SKM-1 treated with dmso at 0.1 percent for 144 hours (cell line): ENCODE measurements at regions not wholly inside any gene's neighbourhood (a gene's known extent, or its start where the extent isn't known, plus 50 kb on each side); places are given as distances from the start of the nearest gene placed in this dataset.
"Not testable (repeated sequence)": the region's sequence is repeated elsewhere in the genome, so short reads cannot be mapped to it uniquely, and the experiment has no call there.

ENCODE experiments used
- DNase-seq: peaks from one replicate; lab custom pipeline; 2025; ENCODE audit not compliant: unreplicated experiment; lab: John Stamatoyannopoulos, UW

DNA sequence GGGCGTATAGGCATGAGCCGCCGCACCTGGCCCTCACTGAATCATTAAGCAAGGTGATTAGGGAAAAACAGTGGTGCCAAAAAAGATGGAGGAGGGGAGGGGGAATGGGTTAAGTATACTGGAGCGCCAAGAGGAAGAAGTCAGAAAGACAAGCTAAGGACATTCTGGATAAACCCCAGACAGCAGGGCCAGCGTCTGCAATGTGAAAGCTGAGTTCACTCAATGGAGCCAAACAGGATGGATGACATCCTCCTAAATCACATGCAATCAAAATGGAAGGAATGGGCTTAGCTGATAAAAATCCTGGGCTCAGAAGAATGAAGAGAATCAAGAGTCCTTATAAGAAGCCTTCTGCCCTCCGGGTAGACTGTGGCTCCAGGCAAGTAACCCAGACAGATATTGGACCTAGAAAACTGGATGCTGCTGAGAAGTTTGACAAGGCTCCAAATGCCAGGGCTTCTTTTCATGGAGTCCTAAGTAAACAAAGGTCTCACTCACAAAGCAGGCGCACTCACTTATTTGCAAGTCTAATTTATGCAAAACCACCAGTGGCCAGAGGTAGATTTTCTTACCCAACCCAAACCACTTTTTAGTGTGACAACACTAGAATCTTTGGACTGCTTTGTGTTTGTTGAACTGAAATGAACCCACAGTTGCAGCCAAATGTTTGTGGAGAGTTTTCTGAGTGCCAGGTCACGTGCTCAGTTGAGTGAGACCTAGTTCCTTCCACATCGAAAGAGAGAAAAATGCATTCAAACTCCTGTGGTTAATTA is 519.1 kb upstream of the AUTS2 start:
- DNase-seq, result no peak

DNA sequence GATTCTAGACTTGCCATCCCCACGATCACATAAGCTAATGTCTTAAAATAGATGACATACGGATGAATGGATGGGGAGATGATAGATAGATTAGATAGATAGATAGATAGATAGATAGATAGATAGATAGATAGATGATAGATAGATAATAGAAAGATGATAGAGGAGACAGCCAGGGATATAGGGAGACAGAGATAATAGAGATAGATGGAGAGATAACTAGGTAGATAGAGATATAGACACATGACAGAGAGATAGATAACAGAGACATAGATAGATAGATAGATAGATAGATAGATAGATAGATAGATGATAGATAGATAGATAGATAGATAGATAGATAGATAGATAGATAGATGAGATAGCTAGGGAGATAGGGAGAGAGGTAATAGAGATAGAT is 511.0 kb upstream of the AUTS2 start:
- DNase-seq, result not testable (repeated sequence)

DNA sequence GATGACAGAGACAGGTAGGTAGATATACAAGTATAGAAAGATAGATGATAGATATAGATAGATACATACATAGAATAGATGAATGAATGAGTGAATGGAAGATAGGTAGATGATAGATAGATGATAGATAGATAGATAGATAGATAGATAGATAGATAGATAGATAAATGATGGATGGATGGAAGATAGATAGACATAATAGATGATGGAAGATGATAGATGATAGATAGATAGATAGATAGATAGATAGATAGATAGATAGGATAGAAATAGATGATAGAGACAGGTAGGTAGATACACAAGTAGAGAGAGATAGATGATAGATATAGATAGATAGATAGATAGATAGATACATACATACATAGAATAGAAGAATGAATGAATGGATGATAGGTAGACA is 510.1 kb upstream of the AUTS2 start:
- no peak for DNase-seq

DNA sequence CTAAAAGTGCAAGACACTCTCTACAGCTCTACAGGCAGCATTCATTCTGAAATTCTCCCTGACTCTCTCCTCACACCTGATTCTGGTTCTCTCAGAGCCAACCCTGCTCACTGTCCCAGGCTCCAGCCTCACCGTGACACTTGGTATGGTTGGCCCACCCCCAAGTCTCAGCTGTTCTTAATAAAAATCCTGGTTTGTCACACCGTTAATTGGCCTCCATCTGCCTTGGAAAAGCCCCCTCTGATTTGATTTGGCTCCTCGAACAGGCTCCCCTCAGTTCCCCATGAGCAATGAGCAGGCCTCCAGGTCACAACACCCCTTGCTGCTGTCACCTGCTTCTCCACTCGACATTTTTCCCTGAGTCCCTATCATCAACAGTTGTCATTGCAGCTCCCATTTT is 507.3 kb upstream of the AUTS2 start:
- DNase-seq, result no peak

DNA sequence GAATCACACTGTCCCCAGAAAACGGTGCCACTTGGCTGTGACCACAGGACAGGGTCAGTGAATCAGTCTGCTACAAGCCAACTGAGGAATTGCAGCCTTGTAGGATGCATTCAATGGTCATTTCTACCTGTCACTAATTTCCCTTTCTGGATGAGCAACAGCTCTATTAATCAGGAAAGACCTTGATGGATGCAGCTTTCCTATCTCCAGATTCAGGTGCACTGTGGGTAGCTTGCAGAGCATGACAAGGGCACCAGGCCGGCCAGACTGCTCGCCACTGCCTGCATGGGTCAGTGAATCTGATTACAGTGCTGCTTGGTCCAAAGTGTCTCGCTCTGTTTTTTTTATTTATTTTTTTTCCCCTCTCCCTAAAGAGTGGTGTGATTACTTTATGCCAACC is 506.8 kb upstream of the AUTS2 start:
- DNase-seq, result no peak

DNA sequence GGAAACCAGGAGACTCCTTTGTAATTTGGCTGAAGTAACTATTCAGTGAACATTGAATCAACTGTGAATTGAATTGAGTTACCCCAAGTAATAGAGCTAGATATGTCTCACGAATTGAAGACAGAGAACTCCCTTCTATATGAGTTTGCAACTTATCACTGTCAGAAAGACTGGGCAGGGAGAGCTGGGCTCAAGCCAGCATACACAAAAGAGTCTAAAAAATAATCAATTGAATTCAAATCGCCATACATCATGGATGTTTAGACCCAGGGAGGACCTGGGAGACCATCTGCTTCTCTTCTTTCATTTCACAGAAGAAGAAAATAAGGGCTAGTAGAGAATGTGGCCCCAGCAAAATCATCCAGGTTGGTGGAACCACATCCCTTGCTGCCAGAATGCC is 503.1 kb upstream of the AUTS2 start:
- no peak for DNase-seq

DNA sequence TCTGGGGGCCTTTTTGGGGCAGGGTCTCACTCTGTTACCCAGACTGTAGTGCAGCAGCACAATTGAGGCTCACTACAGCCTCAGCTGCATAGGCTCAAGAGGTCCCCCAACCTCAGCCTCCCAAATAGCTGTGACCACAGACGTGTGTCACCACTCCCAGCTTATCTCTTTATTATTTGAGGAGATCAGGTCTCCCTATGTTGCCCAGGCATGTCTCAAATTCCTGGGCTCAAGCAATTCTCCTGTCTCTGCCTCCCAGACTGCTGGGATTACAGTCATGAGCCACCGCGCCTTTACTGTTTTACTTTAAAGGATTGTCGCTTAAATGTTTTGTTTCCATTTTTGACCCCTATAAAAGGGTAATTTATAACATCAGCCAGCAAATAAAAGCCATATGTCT is 502.6 kb upstream of the AUTS2 start:
- no peak for DNase-seq

DNA sequence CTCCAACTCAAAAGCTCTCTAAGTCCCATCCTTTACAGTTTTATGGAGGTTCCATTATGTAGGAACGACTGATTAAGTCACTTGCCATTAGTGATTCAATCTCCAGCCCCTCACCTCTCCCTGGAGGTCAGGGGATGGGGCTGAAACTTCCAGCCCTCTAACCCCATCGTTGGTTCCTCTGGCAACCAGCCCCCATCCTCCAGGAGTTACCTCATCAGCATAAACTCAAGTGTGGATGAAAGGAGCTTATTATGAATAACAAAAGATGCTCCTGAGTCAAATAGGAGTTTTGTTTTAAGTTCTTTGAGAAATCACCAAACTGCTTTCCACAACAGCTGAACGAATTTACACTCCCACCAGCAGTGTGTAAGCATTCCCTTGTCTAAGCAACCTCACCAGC is 494.3 kb upstream of the AUTS2 start:
- DNase-seq, result no peak

DNA sequence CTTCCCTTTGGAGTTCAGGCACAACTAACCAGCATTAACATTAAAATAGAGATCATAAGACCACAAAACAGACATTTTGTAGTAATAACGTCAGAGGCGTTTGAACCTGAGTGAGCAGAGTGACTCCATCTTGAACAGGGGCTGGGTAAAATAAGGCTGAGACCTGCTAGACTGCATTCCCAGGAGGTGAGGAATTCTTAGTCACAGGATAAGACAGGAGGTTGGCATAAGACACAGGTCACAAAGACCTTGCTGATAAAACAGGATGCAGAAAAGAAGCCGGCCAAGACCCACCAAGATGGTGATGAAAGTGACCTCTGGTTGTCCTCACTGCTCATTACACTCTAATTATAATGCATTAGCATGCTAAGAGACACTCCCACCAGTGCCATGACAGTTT is 493.2 kb upstream of the AUTS2 start:
- DNase-seq, result no peak

DNA sequence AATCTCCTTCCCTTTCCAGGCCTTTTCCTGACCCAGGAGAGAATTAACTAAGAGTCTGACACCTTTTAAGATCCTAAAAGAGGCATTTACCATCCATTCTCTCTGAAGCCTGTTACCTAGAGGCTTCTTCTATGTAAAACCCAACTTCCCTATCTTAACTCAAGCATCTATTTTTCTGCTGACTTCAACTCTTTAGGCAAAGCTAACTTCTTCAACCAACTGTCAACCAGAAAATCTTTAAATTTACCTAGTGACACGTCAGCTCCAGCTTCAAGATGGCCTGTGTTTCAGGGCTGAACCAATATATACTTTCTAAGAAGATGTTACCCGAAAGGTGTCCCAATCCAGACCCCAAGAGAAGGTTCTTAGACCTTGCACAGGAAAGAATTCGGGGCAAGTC is 492.3 kb upstream of the AUTS2 start:
- DNase-seq, result no peak

DNA sequence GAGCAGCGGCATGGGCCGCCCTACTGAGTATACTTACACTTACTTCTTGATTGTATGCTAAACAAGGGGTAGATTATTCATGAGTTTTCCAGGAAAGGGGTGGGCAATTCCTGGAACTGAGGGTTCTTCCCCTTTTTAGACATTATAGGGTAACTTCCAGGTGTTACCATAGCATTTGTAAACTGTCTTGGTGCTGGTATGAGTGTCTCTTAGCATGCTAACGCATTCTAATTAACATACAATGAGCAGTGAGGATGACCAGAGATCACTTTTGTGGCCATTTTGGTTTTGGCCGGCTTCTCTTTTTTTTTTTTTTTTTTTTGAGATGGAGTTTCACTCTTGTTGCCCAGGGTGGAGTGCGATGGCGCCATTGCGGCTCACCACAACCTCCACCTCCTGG is 491.8 kb upstream of the AUTS2 start:
- DNase-seq, result not testable (repeated sequence)

DNA sequence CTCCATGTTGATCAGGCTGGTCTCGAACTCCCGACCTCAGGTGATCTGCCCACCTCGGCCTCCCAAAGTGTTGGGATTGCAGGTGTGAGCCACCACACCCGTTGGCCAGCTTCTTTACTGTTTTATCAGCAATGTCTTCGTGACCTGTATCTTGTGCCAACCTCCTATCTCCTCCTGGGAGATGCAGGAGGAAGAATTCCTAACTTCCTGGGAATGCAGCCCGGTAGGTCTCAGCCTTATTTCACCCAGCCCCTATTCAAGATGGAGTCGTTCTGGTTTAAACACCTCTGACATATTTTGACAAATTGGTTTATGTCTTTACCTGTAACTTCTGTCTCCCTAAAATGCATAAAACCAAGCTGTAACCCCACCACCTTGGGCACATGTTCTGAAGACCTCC is 491.3 kb upstream of the AUTS2 start:
- not testable (repeated sequence) for DNase-seq

DNA sequence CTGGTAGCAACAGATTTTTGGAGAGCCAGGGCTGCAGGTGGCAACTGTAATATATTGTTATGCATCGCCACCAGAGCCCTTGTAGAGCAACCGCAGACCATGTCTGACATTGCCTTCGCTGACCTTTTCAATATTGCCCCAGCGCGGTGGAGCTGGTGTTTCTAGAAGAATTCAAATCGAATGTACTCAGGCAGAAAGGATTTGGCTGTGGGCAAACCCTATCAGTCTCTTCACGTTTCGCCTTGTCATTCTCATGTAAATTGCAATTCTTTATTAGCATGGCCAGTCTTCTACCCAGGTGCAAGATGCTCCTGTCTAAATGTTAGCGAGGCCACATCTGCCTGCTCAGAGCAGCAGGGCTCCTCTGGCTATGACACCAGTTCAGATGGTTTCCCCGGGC is 490.2 kb upstream of the AUTS2 start:
- DNase-seq, result no peak

DNA sequence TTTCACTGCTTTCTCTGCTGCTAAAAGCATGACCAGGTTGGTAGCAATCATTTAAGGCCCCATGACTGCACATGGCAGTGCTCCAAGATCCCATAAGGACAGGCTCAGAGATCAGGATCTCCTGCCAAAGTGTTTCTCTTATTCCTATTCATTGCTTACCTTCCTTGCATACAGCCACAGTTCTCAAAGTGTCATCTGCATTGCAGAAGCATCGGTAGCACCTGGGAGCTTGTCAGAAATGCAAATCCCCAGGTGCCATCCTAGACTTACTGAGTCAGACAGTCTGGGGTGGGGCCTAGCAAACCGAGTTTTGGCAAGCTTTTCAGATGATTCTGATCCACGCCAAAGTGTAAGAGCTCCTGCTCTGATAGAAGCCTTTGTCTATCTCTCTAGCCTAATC is 489.0 kb upstream of the AUTS2 start:
- no peak for DNase-seq

DNA sequence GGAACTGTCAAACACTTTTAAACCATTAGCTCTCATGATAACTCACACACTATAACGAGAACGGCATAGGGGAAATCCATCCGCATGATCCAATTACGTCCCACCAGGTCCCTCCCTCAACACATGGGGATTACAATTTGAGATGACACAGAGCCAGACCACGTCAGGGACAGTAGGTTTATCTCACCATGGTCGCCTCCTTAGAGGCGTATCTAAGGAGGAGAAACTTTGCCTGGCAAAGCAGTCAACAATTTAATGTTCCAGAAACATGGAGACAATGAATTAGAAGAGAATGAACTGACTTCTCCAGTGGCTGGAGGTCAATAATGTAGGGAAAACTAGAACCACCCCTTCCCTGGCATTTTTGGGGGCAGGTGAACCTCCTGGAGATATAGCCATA is 488.4 kb upstream of the AUTS2 start:
- DNase-seq, result no peak

DNA sequence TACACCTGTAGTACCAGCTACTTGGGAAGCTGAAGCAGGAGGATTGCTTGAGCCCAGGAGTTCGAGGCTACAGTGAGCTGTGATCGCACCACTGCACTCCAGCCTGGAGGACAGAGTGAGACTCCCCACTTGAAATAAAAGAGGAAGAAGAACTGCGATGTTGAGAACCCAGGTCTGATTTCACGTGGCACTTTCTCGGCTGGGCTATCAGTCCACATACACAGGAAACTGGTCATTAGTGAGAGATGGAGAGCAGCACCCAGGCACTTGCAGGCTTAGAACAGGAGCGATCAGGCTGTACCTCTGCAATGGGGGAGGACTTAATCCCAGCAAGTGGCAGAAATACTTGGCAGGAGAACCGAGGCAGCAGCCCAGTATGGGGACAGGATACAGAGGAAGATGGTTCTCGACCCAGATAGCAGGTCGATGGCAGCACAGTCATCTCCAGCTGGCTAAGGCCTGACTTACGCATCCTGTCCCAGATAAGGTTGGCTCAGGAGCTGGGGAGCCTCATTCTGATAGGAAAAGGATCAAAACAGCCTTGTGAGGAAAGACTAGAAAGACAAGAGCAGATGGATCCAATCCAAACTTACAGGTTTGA is 487.7 kb upstream of the AUTS2 start:
- DNase-seq, result no peak

DNA sequence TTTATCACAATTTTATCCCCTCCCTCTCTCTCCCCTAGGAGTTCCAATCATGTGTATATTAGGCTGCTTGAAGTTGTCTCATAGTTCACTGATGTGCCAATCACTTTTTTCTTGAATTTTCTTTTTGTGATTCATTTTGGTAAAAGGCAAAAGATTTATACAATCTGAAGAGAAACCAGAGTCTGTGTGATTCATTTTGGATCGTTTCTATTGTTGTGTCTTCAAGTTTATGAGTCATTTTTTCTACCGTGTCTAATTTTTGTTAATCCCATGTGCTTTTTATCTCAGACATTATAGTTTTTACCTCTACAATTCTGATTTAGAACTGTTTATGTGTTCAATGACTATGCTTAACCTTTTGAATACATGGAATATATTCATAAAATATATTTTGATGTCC is 483.9 kb upstream of the AUTS2 start:
- no peak for DNase-seq

DNA sequence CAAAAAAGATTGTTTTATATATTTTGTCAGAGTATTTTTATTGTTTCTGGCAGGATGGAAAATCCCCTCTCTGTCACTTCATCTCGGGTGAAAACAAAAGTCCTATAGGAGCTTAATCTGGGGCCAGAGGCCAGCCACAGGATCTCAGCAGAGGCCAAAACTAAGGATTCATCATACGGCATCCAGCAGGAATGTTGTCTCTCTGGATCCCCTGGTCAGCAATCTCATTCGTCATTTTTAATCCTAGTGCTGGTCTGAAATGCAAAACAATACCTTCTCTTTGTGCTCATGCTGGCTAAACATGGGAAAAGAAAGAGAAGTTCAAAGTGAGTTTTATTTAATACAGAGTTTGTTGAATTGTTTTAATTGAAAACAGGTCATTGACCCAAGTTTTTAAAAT is 482.5 kb upstream of the AUTS2 start:
- no peak for DNase-seq

DNA sequence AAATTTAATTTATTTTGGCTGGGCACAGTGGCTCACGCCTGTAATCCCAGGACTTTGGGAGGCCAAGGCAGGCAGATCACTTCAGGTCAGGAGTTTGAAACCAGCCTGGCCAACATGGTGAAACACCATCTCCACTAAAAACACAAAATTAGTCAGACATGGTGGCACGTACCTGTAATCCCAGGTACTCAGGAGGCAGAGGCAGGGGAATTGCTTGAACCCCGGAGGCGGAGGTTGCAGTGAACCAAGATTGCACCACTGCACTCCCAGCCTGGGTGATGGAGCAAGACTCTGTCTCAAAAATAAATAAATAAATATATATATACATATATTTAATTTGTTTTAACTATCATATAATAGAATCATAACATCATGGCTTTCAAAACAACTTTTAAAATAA is 482.1 kb upstream of the AUTS2 start:
- DNase-seq, result not testable (repeated sequence)

DNA sequence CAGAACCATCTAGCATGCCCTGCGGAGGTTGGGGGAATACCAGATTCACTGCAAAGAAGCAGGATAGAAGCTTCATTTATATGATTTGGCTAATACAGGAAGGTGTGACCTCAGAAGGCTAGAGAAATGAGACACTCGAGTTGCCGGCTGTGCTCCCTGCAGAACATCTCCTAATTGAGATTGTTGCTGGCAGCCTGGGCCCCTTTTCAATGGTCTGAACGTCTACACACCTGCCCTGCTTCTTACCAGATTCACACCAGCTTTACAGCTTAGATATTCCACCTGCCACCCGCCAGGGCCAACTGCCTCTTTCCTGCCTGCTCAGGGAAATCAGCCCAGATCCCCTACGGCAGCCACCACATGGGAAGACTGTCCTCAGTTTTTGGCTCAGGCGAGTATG is 475.3 kb upstream of the AUTS2 start:
- DNase-seq, result no peak

DNA sequence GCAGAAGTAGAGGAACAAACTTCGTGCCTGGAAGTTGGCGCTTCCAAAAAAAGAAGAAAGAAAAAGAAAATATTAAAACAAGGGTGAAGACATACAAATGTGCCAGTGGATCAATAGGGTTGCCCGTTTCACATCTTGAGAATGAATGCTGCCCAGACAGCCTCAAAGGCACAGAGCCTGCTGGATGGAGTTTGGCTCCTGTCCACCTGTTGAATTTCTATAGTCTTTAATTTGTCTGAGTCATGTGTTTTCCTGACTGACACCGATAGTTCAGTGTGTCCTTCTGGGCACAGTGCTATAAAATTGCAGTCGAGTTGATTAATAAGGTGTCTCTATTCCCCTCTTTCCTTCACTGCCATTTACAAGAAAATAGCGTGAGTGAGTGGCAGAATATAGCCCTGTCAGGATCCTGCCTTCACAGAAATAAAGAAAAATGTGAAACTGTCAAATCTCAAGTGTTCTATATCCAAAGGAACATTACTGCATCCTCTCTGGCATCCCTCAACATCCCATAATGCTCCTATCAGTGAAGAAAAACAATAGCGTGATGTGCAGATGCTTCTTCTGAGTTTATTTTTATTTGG is 471.3 kb upstream of the AUTS2 start:
- DNase-seq, result no peak

DNA sequence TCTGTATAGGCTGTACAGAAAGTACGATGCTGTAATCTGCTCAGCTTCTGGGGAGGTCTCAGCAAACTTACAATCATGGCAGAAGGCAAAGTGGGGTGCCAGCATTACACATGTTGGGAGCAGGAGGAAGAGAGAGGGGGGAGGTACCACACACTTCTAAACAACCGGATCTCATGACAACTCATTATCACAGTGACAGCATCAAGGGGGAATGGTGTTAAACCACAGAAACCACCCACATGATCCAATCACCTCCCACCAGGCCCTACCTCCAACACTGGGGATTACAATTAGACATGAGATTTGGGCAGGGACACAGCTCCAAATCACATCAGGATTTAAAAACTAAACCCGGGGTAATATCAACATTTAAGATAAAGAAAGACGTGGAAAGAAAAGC is 468.8 kb upstream of the AUTS2 start:
- no peak for DNase-seq

DNA sequence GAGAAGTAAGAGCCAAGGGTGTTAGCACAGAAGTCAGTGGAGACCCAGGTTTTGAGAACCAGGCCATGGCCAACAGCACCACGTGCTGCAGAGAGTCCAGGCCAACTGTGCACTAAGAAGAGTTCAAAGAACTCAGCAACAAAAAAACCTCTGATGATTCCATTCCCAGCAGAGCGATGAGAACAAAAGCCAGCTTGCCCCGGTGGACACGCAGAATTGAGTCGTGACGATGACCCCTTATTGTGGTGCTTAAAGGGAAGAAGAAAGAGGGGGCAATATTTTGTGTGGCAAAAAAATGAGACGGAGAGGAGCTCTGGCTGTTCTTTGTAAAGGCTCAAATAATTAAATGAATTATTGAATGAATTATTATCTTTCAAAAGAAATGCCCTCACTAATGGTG is 468.3 kb upstream of the AUTS2 start:
- no peak for DNase-seq
